Mammary epithelial cell (primary cell): ENCODE measurements at regions not wholly inside any gene's neighbourhood (a gene's known extent, or its start where the extent isn't known, plus 50 kb on each side); places are given as distances from the start of the nearest gene placed in this dataset.

ENCODE experiments used
- CTCF ChIP-seq, 2 donors: IDR thresholded peaks in 1 of 2; conservative IDR thresholded peaks in 1 of 2; 2 replicates each; pipeline ENCODE4 v1.5.1; 2011 to 2012; ENCODE audit warnings: inconsistent platforms in 2 of 2, low read length in 2 of 2, mild to moderate bottlenecking in 2 of 2, control low read depth in 1 of 2, low read depth in 1 of 2; ENCODE audit not compliant: insufficient read depth in 1 of 2; ENCODE audit errors: extremely low read depth in 1 of 2
- EZH2 ChIP-seq: IDR thresholded peaks from 2 replicates; pipeline ENCODE4 v1.6.1; 2012; ENCODE audit warnings: low read length, inconsistent platforms, borderline replicate concordance

DNA sequence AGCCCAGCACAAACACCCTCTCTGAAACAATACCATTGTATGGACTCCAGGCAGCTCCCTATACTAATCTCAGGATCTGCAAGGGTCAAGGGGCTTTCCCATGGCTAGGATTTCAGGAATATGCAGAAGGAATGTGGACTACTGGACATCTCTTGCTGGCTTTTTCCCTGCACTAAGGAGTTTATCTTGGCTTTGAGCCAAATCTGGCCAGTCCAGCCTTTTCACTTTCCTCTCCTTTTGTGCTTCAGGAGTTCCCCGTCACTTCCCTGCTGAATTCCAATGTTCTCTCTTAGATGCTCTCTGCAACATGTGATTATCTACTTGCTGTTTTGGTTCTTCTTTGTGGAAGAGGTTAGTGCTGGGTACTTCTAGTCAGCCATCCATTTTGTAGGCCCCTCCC, 568.2 kb downstream of the HDGFL1 start:
- TF ChIP-seq CTCF (conservative IDR thresholded peaks at IDR 0.05 in 1 of 2, IDR thresholded peaks at IDR 0.05 in 1 of 2; ENCODE audit: extremely low read depth in 1 of 2, insufficient read depth in 1 of 2, low read depth in 1 of 2, low read length in 2 of 2) (no peak), EZH2 (no peak)
